Sigmoid colon (tissue), 6 donors: ENCODE measurements at regions not wholly inside any gene's neighbourhood (a gene's known extent, or its start where the extent isn't known, plus 50 kb on each side); places are given as distances from the start of the nearest gene placed in this dataset.

Experiments
- DNase-seq: peaks from one replicate; pipeline ENCODE4 v3.0.0-alpha.2; 2019
- H3K27ac ChIP-seq, 4 donors: fragments of 200-600 bp; sonication (generic); one replicate each; pipeline ENCODE4 v1.5.1; 2016 to 2019; ENCODE audit warnings: mild to moderate bottlenecking in 1 of 4
- H3K27me3 ChIP-seq, 3 donors: fragments of 200-600 bp; sonication (generic); one replicate each; pipeline ENCODE4 v1.5.1; 2019; ENCODE audit warnings: mild to moderate bottlenecking in 1 of 3
- H3K36me3 ChIP-seq, 4 donors: fragments of 200-600 bp; sonication (generic); one replicate each; pipeline ENCODE4 v1.5.1; 2016 to 2019
- H3K4me1 ChIP-seq, 4 donors: fragments of 200-600 bp; sonication (generic); one replicate each; pipeline ENCODE4 v1.5.1; 2017 to 2019
- H3K4me3 ChIP-seq, 4 donors: fragments of 200-600 bp; sonication (generic); one replicate each; pipeline ENCODE4 v1.5.1; 2017 to 2019; ENCODE audit warnings: mild to moderate bottlenecking in 2 of 4, moderate library complexity in 1 of 4
- H3K9me3 ChIP-seq, 4 donors: fragments of 200-600 bp in 3 of 4; sonication (generic) in 3 of 4; one replicate each; pipeline versions ENCODE4 v1.5.1 to v1.6.1; 2013 to 2019
- EP300 ChIP-seq, 4 donors: sonication (generic); formaldehyde crosslinking; IDR thresholded peaks; one replicate each; pipeline ENCODE4 v1.6.1; 2017; ENCODE audit warnings: antibody characterized with exemption in 4 of 4
- POLR2A ChIP-seq, 2 donors: fragments of 450-650 bp; IDR thresholded peaks; one replicate each; pipeline ENCODE4 v1.6.1; 2016; ENCODE audit warnings: antibody characterized with exemption in 2 of 2, mild to moderate bottlenecking in 2 of 2, moderate library complexity in 2 of 2
- POLR2AphosphoS5 ChIP-seq, 4 donors: sonication (generic); formaldehyde crosslinking; IDR thresholded peaks; one replicate each; pipeline ENCODE4 v1.6.1; 2017; ENCODE audit warnings: antibody characterized with exemption in 4 of 4
- WGBS, 2 donors: extraction: QIAGEN DNeasy Blood & Tissue Kit; methylation state at CpG; one replicate each; pipeline ENCODE4 v1.1.7; 2013; 5-methylcytosine and 5-hydroxymethylcytosine counted together
- intact Hi-C: fragments of 100-400 bp; cut with DNase I; formaldehyde crosslinking; loops from one replicate; pipeline ENCODE4 v1.15.1; 2023
- TF ChIP-seq, protein P1 (sequence below), 4 experiments: fragments of 450-650 bp in 3 of 4; fragments of 200-600 bp in 1 of 4; IDR thresholded peaks; one replicate each; pipeline ENCODE4 v1.5.1; 2016 to 2019; ENCODE audit warnings: antibody characterized with exemption in 4 of 4, mild to moderate bottlenecking in 3 of 4, moderate library complexity in 2 of 4
- donor health status: healthy with polysubstance abuse.
- donor health status: healthy.

DNA sequence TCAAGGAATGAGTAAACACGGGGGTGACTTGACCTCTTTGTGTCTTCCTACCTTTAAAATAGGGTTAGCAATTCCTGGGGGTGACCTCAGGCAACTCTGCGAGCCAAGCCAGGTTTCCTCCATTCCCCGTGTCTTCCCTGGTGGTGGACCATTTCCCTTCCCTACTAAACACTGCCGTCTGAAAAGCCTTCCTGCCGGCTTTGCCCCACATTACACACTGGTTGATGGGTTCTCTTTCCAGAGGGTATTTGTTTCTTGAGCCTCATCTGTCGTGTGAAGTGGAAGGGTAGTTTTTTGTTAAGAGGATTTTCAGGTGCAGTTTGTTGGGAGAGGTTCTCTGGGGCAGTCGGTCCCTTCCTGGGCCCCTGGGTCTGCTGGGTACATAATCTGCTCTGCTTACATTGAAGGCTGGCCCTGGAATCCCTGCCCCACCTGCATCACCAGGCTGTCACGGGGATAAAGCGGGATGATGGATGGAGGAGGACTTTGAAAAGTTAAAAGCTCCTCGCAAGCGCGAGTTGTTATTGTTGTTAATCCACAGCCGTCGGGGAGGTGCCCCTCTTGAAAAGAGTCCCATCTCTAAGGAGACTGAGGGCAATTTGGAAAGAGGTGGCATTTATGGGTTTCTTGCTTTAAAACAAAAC lies 175.4 kb upstream of the SPRED2 start:
- no peak for DNase-seq
- Histone ChIP-seq H3K4me3 (no peak overlapping the region), H3K9me3 (no peaks in the 10 kb centered on the region), H3K27ac (no peak overlapping the region), H3K4me1 (peaks cover 0 to 48% (median 27%) of the 10 kb centered on the region in 4 donors), H3K27me3 (no peaks in the 10 kb centered on the region), H3K36me3 (no peaks in the 10 kb centered on the region)
- intact Hi-C loops, result no loop called here
- WGBS, 2 donors, result 40 to 70% methylated on average over 14 of the region's 14 CpGs
- TF ChIP-seq POLR2A (IDR thresholded peaks at IDR 0.05) (no peak), EP300 (IDR thresholded peaks at IDR 0.05) (no peak), POLR2AphosphoS5 (IDR thresholded peaks at IDR 0.05) (no peak)
- TF ChIP-seq, protein P1, sequence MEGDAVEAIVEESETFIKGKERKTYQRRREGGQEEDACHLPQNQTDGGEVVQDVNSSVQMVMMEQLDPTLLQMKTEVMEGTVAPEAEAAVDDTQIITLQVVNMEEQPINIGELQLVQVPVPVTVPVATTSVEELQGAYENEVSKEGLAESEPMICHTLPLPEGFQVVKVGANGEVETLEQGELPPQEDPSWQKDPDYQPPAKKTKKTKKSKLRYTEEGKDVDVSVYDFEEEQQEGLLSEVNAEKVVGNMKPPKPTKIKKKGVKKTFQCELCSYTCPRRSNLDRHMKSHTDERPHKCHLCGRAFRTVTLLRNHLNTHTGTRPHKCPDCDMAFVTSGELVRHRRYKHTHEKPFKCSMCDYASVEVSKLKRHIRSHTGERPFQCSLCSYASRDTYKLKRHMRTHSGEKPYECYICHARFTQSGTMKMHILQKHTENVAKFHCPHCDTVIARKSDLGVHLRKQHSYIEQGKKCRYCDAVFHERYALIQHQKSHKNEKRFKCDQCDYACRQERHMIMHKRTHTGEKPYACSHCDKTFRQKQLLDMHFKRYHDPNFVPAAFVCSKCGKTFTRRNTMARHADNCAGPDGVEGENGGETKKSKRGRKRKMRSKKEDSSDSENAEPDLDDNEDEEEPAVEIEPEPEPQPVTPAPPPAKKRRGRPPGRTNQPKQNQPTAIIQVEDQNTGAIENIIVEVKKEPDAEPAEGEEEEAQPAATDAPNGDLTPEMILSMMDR (IDR thresholded peaks at IDR 0.05), result no peak

DNA sequence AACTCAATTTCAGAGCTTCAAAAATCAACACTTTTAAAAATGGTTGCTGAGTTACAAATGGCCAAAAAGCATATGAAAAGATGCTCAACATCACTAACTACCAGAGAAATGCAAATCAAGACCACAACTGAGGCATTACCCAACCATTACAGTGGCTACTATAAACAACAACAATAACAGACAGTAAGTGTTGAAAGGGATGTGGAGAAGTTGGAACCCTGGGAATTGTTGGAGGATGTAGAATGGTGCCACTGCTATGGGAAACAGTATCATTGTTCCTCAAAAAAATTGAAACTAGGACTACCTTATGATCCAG lies 173.3 kb upstream of the SPRED2 start:
- TF ChIP-seq, protein P1 (IDR thresholded peaks at IDR 0.05), result no peak
- TF ChIP-seq EP300 (IDR thresholded peaks at IDR 0.05) (no peak), POLR2AphosphoS5 (IDR thresholded peaks at IDR 0.05) (no peak), POLR2A (IDR thresholded peaks at IDR 0.05) (no peak)
- Histone ChIP-seq H3K27ac (peak overlapping the region in 2 of 4 donors; percentile 18 to 60), H3K4me3 (no peak overlapping the region), H3K9me3 (no peaks in the 10 kb centered on the region), H3K27me3 (no peaks in the 10 kb centered on the region), H3K36me3 (no peaks in the 10 kb centered on the region), H3K4me1 (peaks cover 0 to 43% (median 28%) of the 10 kb centered on the region in 4 donors)
- DNase-seq, result no peak
- intact Hi-C loops, result no loop called here

DNA sequence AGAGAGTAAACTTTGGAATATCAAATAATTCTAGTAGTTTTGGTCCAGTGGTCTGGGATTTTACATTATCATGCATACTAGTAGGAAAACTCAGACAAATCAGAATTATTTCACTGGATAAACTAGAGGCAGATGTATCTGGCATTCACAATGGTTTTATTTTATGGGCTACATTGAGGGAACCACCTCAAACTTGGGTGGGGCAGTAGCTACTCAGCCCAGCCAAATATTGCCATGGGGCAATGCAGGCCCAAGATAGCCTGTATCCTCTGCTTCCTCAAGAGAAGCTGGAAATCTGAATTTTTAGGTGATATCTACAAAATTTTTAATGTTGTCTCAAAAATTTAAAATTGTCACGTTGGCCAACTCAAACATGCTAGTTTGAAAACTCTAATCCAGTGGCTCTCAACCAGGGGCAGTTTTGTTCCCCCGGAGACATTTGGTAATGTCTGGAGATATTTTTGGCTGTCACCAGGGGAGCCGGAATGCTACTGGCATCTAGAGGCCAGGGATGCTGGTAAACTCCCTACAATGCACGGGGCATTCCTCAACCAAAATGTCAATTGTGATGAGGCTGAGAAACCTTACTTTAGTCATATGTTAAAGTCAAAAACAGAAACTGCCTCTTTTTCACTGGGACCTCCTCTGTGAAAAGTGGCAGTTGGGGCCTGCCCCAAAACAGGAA lies 172.8 kb upstream of the SPRED2 start:
- intact Hi-C loops, result no loop called here
- Histone ChIP-seq H3K9me3 (no peaks in the 10 kb centered on the region), H3K27me3 (no peaks in the 10 kb centered on the region), H3K36me3 (no peaks in the 10 kb centered on the region), H3K4me1 (peaks cover 0 to 43% (median 28%) of the 10 kb centered on the region in 4 donors), H3K4me3 (no peak overlapping the region), H3K27ac (peak overlapping the region in 2 of 4 donors; percentile 18 to 60)
- 82 to 91% methylated on average over 4 of the region's 4 CpGs for WGBS, 2 donors
- DNase-seq, result no peak
- TF ChIP-seq EP300 (IDR thresholded peaks at IDR 0.05), result no peak
- TF ChIP-seq POLR2AphosphoS5 (IDR thresholded peaks at IDR 0.05), result no peak
- TF ChIP-seq, protein P1 (IDR thresholded peaks at IDR 0.05), result no peak
- TF ChIP-seq POLR2A (IDR thresholded peaks at IDR 0.05), result no peak

DNA sequence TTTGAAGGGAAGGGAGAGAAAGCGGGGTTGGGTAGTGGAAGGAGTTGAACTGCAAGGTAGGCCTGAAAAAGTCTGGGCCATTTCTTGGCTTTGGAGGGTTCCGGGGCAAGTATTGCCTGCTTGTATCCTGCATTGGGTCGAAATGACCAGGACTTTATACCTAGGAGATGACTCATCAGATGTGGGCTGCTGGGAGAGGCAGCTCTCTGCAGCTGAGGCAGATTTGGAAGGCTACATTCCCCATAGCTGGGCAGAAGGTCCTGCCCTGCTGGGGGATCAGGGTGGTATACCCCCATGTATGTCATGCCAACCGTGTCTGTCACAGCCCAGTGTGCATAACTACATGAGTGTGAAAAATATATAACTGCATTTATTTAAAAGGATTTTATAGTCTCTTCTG lies 171.8 kb upstream of the SPRED2 start:
- Histone ChIP-seq H3K4me1 (peaks cover 0 to 43% (median 28%) of the 10 kb centered on the region in 4 donors), H3K9me3 (no peaks in the 10 kb centered on the region), H3K36me3 (no peaks in the 10 kb centered on the region), H3K4me3 (no peak overlapping the region), H3K27ac (peak overlapping the region in 1 of 4 donors; percentile 60), H3K27me3 (no peaks in the 10 kb centered on the region)
- intact Hi-C loops, result no loop called here
- TF ChIP-seq POLR2AphosphoS5 (IDR thresholded peaks at IDR 0.05), result no peak
- TF ChIP-seq EP300 (IDR thresholded peaks at IDR 0.05), result no peak
- TF ChIP-seq, protein P1 (IDR thresholded peaks at IDR 0.05), result no peak
- TF ChIP-seq POLR2A (IDR thresholded peaks at IDR 0.05), result no peak
- DNase-seq, result no peak
- 73 to 85% methylated on average over 4 of the region's 4 CpGs for WGBS, 2 donors
